Neural cell (in vitro differentiated cells): ENCODE measurements at regions not wholly inside any gene's neighbourhood (a gene's known extent, or its start where the extent isn't known, plus 50 kb on each side); places are given as distances from the start of the nearest gene placed in this dataset.

Experiments
- EZH2 ChIP-seq: fragments of 200-600, 300-800 bp; shearing (Covaris generic), sonication (generic); IDR thresholded peaks from 2 replicates; pipeline ENCODE4 v1.6.1; 2014; ENCODE audit warnings: antibody characterized with exemption, low read length, borderline replicate concordance, mild to moderate bottlenecking; ENCODE audit not compliant: insufficient read depth, poor library complexity, severe bottlenecking
- POLR2AphosphoS5 ChIP-seq: IDR thresholded peaks from 2 replicates; pipeline ENCODE4 v1.6.1; 2012
- RAD21 ChIP-seq: fragments of 450-650 bp; conservative IDR thresholded peaks from 2 replicates; pipeline ENCODE4 v1.6.1; 2014; ENCODE audit warnings: antibody characterized with exemption, mild to moderate bottlenecking, moderate library complexity
- TAF1 ChIP-seq: IDR thresholded peaks from 2 replicates; pipeline ENCODE4 v1.6.1; 2012; ENCODE audit warnings: low read depth

- TF ChIP-seq EZH2 (no peak), POLR2AphosphoS5 (no peak), TAF1 (no peak), RAD21 (no peak)
These were observed 527.4 kb downstream of the BRD1 start for GRCh38 chr22:49300241-49300640.
